Motor neuron (in vitro differentiated cells): ENCODE measurements at regions not wholly inside any gene's neighbourhood (a gene's known extent, or its start where the extent isn't known, plus 50 kb on each side); places are given as distances from the start of the nearest gene placed in this dataset.

Experiments
- ATAC-seq, 8 experiments: fragments of 200-7000 bp; cut with Tn5 transposase; replicated peaks in 6 of 8; 2 replicates each; pipeline ENCODE4 v1.8.0; 2021; ENCODE audit warnings: mild to moderate bottlenecking in 8 of 8, moderate library complexity in 8 of 8
- H3K27ac ChIP-seq, 2 donors: fragments of 250-450 bp; sonication (Bioruptor Pico); 2 replicates each; pipeline ENCODE4 v1.9.0; 2021; ENCODE audit warnings: antibody characterized with exemption in 2 of 2, mild to moderate bottlenecking in 2 of 2, moderate library complexity in 1 of 2
- H3K4me1 ChIP-seq, 2 donors: fragments of 250-450 bp; sonication (Bioruptor Pico); replicated peaks in 1 of 2; 2 replicates each; pipeline ENCODE4 v1.6.1; 2021; ENCODE audit warnings: antibody characterized with exemption in 2 of 2, mild to moderate bottlenecking in 2 of 2, moderate library complexity in 1 of 2
- H3K4me3 ChIP-seq, 5 donors: fragments of 250-450 bp; sonication (Bioruptor Pico); 2 replicates each; pipeline ENCODE4 v1.9.0; 2021; ENCODE audit warnings: antibody characterized with exemption in 5 of 5, mild to moderate bottlenecking in 5 of 5, moderate library complexity in 4 of 5
- WGBS, 10 experiments: fragments of 450-650 bp; shearing (Covaris generic); methylation state at CpG; one replicate each; pipeline ENCODE4 v1.0.0; 2022; 5-methylcytosine and 5-hydroxymethylcytosine counted together
- in situ Hi-C, 9 experiments: fragments of 400-800 bp; cut with MboI; loops; one replicate each; pipeline ENCODE4 v1.15.0; 2021; ENCODE audit warnings: low sequenced_read_pairs in 9 of 9, low pct_unique_long_range_greater_than_20kb in 2 of 9; ENCODE audit not compliant: unreplicated experiment in 9 of 9

- 7 to 100% (median 78%) methylated on average over 1 to 3 of the region's 3 CpGs for WGBS, 10 experiments
- Histone ChIP-seq H3K4me3 (no peak overlapping the region), H3K4me1 (no peaks in the 10 kb centered on the region), H3K27ac (no peak overlapping the region)
- in situ Hi-C loops, result no loop called here
- no peak for ATAC-seq
Measured at GRCh38 chr6:140940251-140940925, 1192.3 kb upstream of the GJE1 start.

DNA sequence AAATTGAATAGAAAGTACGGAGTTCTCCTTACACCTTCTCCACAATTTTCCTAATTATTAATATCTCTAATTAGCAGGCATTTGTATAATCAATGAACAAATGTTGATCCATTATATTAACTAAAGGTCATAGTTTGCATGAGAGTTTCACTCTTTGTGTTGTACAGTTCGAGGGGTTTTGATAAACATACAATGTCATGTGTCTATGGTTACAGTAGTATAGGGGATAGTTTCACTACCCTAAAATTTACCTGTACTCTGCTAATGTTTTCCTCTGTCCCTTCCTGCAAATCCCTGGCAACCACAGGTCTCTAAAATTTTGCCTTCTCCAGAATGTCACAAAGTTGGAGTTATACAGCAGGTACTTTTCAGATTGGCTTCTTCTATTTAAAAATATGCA lies 1199.8 kb upstream of the GJE1 start:
- in situ Hi-C loops, result no loop called here
- WGBS, 10 experiments, result 76 to 93% (median 86%) methylated on average over 1 to 2 of the region's 2 CpGs; no CpG with 5 or more reads in 3 of the 10 experiments
- no peak overlapping the region for H3K27ac ChIP-seq
- no peak overlapping the region for H3K4me3 ChIP-seq
- no peak for ATAC-seq
- H3K4me1 ChIP-seq, result no peaks in the 10 kb centered on the region

- Histone ChIP-seq H3K4me1 (no peaks in the 10 kb centered on the region), H3K4me3 (no peak overlapping the region), H3K27ac (no peak overlapping the region)
- in situ Hi-C loops, result no loop called here
- WGBS, 10 experiments, result 40 to 100% (median 93%) methylated on average over 1 of the region's 1 CpG; no CpG with 5 or more reads in 1 of the 10 experiments
- no peak for ATAC-seq
Measured at GRCh38 chr6:140931581-140931980, 1201.1 kb upstream of the GJE1 start.

DNA sequence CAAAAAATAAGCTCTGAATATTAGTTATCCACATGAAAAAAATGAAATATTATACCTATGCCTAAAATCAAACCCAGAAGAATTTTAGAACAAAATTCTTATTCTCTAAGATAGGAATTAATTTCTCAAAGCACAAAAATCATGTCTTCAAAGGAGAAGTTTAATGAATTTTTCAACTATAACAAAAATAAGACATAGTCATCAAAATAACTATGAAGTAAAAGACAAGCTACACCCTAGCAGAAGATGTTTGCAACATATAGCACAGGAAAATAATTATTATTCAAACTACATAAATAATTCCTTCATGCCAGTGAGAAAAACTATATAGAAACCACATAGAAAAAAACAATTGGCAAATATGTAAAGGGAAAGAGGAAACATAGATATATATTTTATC lies 1203.6 kb upstream of the GJE1 start:
- no peak overlapping the region for H3K4me3 ChIP-seq
- H3K27ac ChIP-seq, result no peak overlapping the region
- no peak for ATAC-seq
- in situ Hi-C loops, result no loop called here
- no peaks in the 10 kb centered on the region for H3K4me1 ChIP-seq

- H3K4me3 ChIP-seq, result no peak overlapping the region
- no peak overlapping the region for H3K27ac ChIP-seq
- in situ Hi-C loops, result no loop called here
- WGBS, 10 experiments, result 60 to 100% (median 100%) methylated on average over 1 of the region's 1 CpG
- ATAC-seq, result no peak
- H3K4me1 ChIP-seq, result no peaks in the 10 kb centered on the region
Measured at GRCh38 chr6:140923048-140923447, 1209.7 kb upstream of the GJE1 start.

- ATAC-seq, result peak in 7 of 8 experiments; percentile 45 to 89 (median 77)
- no peaks in the 10 kb centered on the region for H3K4me1 ChIP-seq
- H3K4me3 ChIP-seq, result no peak overlapping the region
- H3K27ac ChIP-seq, result no peak overlapping the region
- in situ Hi-C loops, result no loop called here
- 33 to 82% (median 57%) methylated on average over 1 to 4 of the region's 4 CpGs; no CpG with 5 or more reads in 1 of the 10 experiments for WGBS, 10 experiments
Measured at GRCh38 chr6:140921366-140922226, 1211.1 kb upstream of the GJE1 start.

- H3K4me1 ChIP-seq, result peaks cover 0 to 8% of the 10 kb centered on the region in 2 donors
- WGBS, 10 experiments, result 63 to 100% (median 88%) methylated on average over 1 to 2 of the region's 2 CpGs; no CpG with 5 or more reads in 2 of the 10 experiments
- H3K4me3 ChIP-seq, result no peak overlapping the region
- H3K27ac ChIP-seq, result no peak overlapping the region
- in situ Hi-C loops, result no loop called here
- ATAC-seq, result no peak
Measured at GRCh38 chr6:140917911-140918310, 1214.8 kb upstream of the GJE1 start.

DNA sequence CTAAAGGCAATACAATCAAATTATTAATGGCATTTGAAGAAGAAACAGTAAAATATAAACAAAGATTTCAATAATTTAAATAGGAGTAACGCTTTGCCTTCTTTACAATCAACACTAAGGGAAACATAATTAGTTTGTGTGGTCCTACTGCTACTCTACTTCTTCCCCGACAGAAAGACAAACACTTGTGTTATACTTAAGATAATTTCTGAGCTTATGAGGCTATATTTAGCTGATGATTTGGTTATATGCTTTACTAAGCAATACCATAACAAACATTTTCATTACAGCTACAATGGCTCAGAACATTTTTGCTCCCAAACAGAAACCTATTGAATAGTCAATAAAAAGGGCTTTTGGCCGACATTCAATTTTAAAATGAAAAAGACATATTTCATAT lies 1217.2 kb upstream of the GJE1 start:
- ATAC-seq, result peak in 2 of 8 experiments; percentile 12 to 15
- no peak overlapping the region for H3K4me3 ChIP-seq
- H3K27ac ChIP-seq, result no peak overlapping the region
- in situ Hi-C loops, result no loop called here
- whole genome bisulfite sequencing, 10 experiments, result 61 to 100% (median 87%) methylated on average over 1 to 3 of the region's 3 CpGs; no CpG with 5 or more reads in 1 of the 10 experiments
- peaks cover 0 to 8% of the 10 kb centered on the region in 2 donors for H3K4me1 ChIP-seq

DNA sequence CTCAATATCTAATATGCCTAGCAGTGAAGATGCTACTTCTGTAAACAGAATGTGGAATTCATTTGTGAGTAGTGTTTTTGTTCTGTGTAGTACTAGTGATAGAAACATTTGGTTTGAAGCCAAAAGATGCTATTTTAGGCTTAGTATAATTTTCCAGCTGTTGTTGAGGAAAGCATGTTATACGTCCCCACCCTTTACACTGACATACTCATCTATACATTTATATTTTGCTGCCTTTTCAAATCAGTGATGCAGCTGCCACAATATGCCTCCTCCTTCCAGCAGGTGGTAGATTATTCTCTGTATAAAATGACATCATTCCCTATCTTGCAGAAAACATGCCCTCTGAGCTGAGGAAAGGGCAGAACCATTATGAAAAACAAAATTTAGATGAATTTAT lies 1217.6 kb upstream of the GJE1 start:
- in situ Hi-C loops, result no loop called here
- no peak overlapping the region for H3K27ac ChIP-seq
- WGBS, 10 experiments, result 0 to 67% (median 42%) methylated on average over 1 of the region's 1 CpG; no CpG with 5 or more reads in 4 of the 10 experiments
- peaks cover 0 to 8% of the 10 kb centered on the region in 2 donors for H3K4me1 ChIP-seq
- peak in 7 of 8 experiments; percentile 48 to 79 (median 67) for ATAC-seq
- no peak overlapping the region for H3K4me3 ChIP-seq

DNA sequence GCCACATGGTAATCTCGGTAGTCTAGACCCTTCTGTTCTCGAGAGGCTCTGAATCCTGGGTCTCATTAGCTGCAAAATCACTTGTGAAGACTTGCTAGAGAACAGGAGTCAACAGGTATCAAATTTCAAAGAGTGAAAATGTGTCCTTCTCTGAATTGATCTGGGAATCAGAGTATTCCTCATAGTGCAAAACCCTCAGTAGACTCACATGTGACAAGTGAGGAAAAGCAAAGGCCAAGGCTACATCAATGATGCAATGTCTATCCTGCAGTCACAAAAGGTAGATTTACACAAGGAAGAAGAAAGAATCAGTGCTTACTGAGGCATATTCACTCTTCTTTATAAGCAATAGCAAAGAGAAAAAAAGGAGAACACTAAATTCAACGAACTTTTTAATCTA lies 1220.0 kb upstream of the GJE1 start:
- no peak for ATAC-seq
- WGBS, 10 experiments, result 17 to 100% (median 74%) methylated on average over 1 to 3 of the region's 3 CpGs; no CpG with 5 or more reads in 1 of the 10 experiments
- Histone ChIP-seq H3K27ac (no peak overlapping the region), H3K4me3 (no peak overlapping the region), H3K4me1 (peaks cover 0 to 8% of the 10 kb centered on the region in 2 donors)
- in situ Hi-C loops, result no loop called here

DNA sequence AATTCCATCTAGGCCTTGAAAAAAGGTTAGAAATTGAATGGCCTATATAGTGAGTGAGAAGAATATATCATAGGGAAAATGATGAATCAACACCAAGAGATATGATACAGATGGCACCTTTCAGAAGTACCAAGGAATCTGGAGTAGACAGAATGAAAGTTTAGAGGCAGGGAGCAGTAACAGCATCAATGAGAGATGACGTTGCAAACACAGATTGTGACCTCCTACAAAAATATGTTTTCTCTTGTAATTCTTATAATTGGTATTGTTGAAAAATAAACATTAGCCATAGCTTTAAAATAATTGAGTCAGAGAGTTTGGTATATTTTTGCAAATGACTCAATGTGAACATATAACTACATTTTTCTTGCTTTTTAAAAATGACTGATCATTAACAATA lies 1223.1 kb upstream of the GJE1 start:
- in situ Hi-C loops, result no loop called here
- Histone ChIP-seq H3K4me1 (peaks cover 0 to 12% of the 10 kb centered on the region in 2 donors), H3K27ac (no peak overlapping the region), H3K4me3 (no peak overlapping the region)
- ATAC-seq, result no peak
- WGBS, 10 experiments, result 17 to 100% (median 86%) methylated on average over 1 of the region's 1 CpG; no CpG with 5 or more reads in 1 of the 10 experiments

GRCh38 chr6:140909156-140909555 lies 1223.6 kb upstream of the GJE1 start:
- Histone ChIP-seq H3K27ac (no peak overlapping the region), H3K4me1 (peaks cover 0 to 12% of the 10 kb centered on the region in 2 donors), H3K4me3 (no peak overlapping the region)
- in situ Hi-C loops, result no loop called here
- ATAC-seq, result peak in 1 of 8 experiments; percentile 51

GRCh38 chr6:140908505-140908904 lies 1224.2 kb upstream of the GJE1 start:
- peaks cover 0 to 12% of the 10 kb centered on the region in 2 donors for H3K4me1 ChIP-seq
- in situ Hi-C loops, result no loop called here
- no peak overlapping the region for H3K27ac ChIP-seq
- no peak for ATAC-seq
- no peak overlapping the region for H3K4me3 ChIP-seq
